MM.1S (cell line): ENCODE measurements at regions not wholly inside any gene's neighbourhood (a gene's known extent, or its start where the extent isn't known, plus 50 kb on each side); places are given as distances from the start of the nearest gene placed in this dataset.
"Not testable (repeated sequence)": the region's sequence is repeated elsewhere in the genome, so short reads cannot be mapped to it uniquely, and the experiment has no call there.

Experiments
- DNase-seq: peaks from one replicate; pipeline ENCODE4 v3.0.0-alpha.2; 2015
- H2AFZ ChIP-seq: fragments of 300-600 bp; sonication (generic); 2 replicates; pipeline ENCODE4 v1.6.0; 2016; ENCODE audit warnings: antibody characterized with exemption, low read length
- H3F3A ChIP-seq: fragments of 300-600 bp; sonication (generic); 2 replicates; pipeline ENCODE4 v1.6.1; 2016; ENCODE audit warnings: mild to moderate bottlenecking, antibody characterized with exemption, low read length, moderate library complexity, mixed read lengths; ENCODE audit not compliant: insufficient read depth
- H3K27ac ChIP-seq: fragments of 300-600 bp; sonication (generic); 2 replicates; pipeline ENCODE4 v1.5.1; 2016; ENCODE audit warnings: mild to moderate bottlenecking, low read length
- H3K27me3 ChIP-seq: fragments of 300-600 bp; sonication (generic); replicated peaks from 2 replicates; pipeline ENCODE4 v1.6.0; 2016; ENCODE audit warnings: low read length; ENCODE audit not compliant: insufficient read depth
- H3K36me3 ChIP-seq: fragments of 300-600 bp; sonication (generic); replicated peaks from 2 replicates; pipeline ENCODE4 v1.6.1; 2016; ENCODE audit warnings: mild to moderate bottlenecking, low read length, mixed read lengths; ENCODE audit not compliant: insufficient read depth
- H3K4me1 ChIP-seq: fragments of 300-600 bp; sonication (generic); 2 replicates; pipeline ENCODE4 v1.6.1; 2016; ENCODE audit warnings: low read length, mixed read lengths
- H3K4me2 ChIP-seq: fragments of 300-600 bp; sonication (generic); 2 replicates; pipeline ENCODE4 v1.6.0; 2016; ENCODE audit warnings: low read depth, low read length
- H3K4me3 ChIP-seq: fragments of 300-600 bp; sonication (generic); 2 replicates; pipeline ENCODE4 v1.5.1; 2016; ENCODE audit warnings: low read length, mixed read lengths
- H3K79me2 ChIP-seq: fragments of 300-600 bp; sonication (generic); 2 replicates; pipeline ENCODE4 v1.6.1; 2016; ENCODE audit warnings: mixed run types, low read length, mixed read lengths
- H3K9ac ChIP-seq: fragments of 300-600 bp; sonication (generic); 2 replicates; pipeline ENCODE4 v1.6.1; 2016; ENCODE audit warnings: low read length, mixed read lengths
- H3K9me2 ChIP-seq: fragments of 300-600 bp; sonication (generic); replicated peaks from 2 replicates; pipeline ENCODE4 v1.6.1; 2016; ENCODE audit warnings: mild to moderate bottlenecking, low read length, mixed read lengths; ENCODE audit not compliant: insufficient read depth
- H3K9me3 ChIP-seq: fragments of 300-600 bp; sonication (generic); replicated peaks from 2 replicates; pipeline ENCODE4 v1.6.1; 2016; ENCODE audit warnings: mild to moderate bottlenecking, low read length, mixed read lengths; ENCODE audit not compliant: insufficient read depth
- H4K20me1 ChIP-seq: fragments of 300-600 bp; sonication (generic); 2 replicates; pipeline ENCODE4 v1.6.1; 2016; ENCODE audit warnings: mild to moderate bottlenecking, low read length, moderate library complexity, mixed read lengths; ENCODE audit not compliant: insufficient read depth
- CTCF ChIP-seq: fragments of 300-600 bp; sonication (generic); IDR thresholded peaks from 2 replicates; pipeline ENCODE4 v1.5.1; 2016; ENCODE audit warnings: antibody characterized with exemption, low read length, mixed read lengths
- EZH2 ChIP-seq: fragments of 300-600 bp; sonication (generic); optimal IDR thresholded peaks from 2 replicates; pipeline ENCODE3; 2017; ENCODE audit warnings: low read depth, mild to moderate bottlenecking, antibody characterized with exemption, low read length, mixed read lengths
- EZH2phosphoT487 ChIP-seq: fragments of 300-600 bp; sonication (generic); IDR thresholded peaks from 2 replicates; pipeline ENCODE4 v1.6.1; 2018; ENCODE audit warnings: antibody characterized with exemption, low read length

GRCh38 chr11:71163371-71163770, 89.0 kb downstream of the SHANK2 start:
- H3K4me1 ChIP-seq = no peaks in the 10 kb centered on the region
- H3K9me3 ChIP-seq = no peaks in the 10 kb centered on the region
- H2AFZ ChIP-seq = no peak overlapping the region
- no peaks in the 10 kb centered on the region for H3K79me2 ChIP-seq
- TF ChIP-seq EZH2 = no peak
- no peak for TF ChIP-seq CTCF
- TF ChIP-seq EZH2phosphoT487 = no peak
- H3K9ac ChIP-seq = no peak overlapping the region
- no peak overlapping the region for H3K27ac ChIP-seq
- no peaks in the 10 kb centered on the region for H3K36me3 ChIP-seq
- no peak overlapping the region for H3K4me3 ChIP-seq
- no peak overlapping the region for H3K4me2 ChIP-seq
- H4K20me1 ChIP-seq = no peaks in the 10 kb centered on the region
- H3K9me2 ChIP-seq = no peaks in the 10 kb centered on the region
- peaks cover 38% of the 10 kb centered on the region for H3K27me3 ChIP-seq
- no peaks in the 10 kb centered on the region for H3F3A ChIP-seq
- DNase-seq = no peak

GRCh38 chr11:71158936-71159335, 93.4 kb downstream of the SHANK2 start:
- Histone ChIP-seq H3K36me3 (no peaks in the 10 kb centered on the region), H3K4me3 (no peak overlapping the region), H2AFZ (no peak overlapping the region), H4K20me1 (no peaks in the 10 kb centered on the region), H3K9me2 (no peaks in the 10 kb centered on the region), H3K9ac (no peak overlapping the region), H3F3A (no peaks in the 10 kb centered on the region), H3K27ac (no peak overlapping the region), H3K4me1 (no peaks in the 10 kb centered on the region), H3K9me3 (no peaks in the 10 kb centered on the region), H3K79me2 (no peaks in the 10 kb centered on the region), H3K4me2 (no peak overlapping the region), H3K27me3 (peaks cover 46% of the 10 kb centered on the region)
- no peak for DNase-seq
- TF ChIP-seq EZH2 = no peak
- no peak for TF ChIP-seq CTCF
- TF ChIP-seq EZH2phosphoT487 = no peak

GRCh38 chr11:71157676-71158075, 94.7 kb downstream of the SHANK2 start:
- not testable (repeated sequence) for H3K9me2 ChIP-seq, H3K9ac ChIP-seq, H3K4me3 ChIP-seq, H3K36me3 ChIP-seq, H4K20me1 ChIP-seq, H2AFZ ChIP-seq, H3K4me1 ChIP-seq, H3K27ac ChIP-seq, H3K79me2 ChIP-seq, H3K9me3 ChIP-seq, DNase-seq, H3K4me2 ChIP-seq, H3F3A ChIP-seq
- H3K27me3 ChIP-seq = peaks cover 51% of the 10 kb centered on the region

- TF ChIP-seq CTCF (no peak), EZH2 (no peak), EZH2phosphoT487 (no peak)
- Histone ChIP-seq H4K20me1 (no peaks in the 10 kb centered on the region), H3K4me3 (no peak overlapping the region), H3K9me2 (no peaks in the 10 kb centered on the region), H3K9me3 (no peaks in the 10 kb centered on the region), H3F3A (no peaks in the 10 kb centered on the region), H3K79me2 (no peaks in the 10 kb centered on the region), H3K27me3 (peaks cover 65% of the 10 kb centered on the region), H3K36me3 (no peaks in the 10 kb centered on the region), H3K4me2 (no peak overlapping the region), H3K4me1 (no peaks in the 10 kb centered on the region), H3K27ac (no peak overlapping the region), H3K9ac (no peak overlapping the region), H2AFZ (no peak overlapping the region)
- DNase-seq = no peak
Measured at GRCh38 chr11:71156301-71156700, 96.1 kb downstream of the SHANK2 start.
